Stimulated activated CD8-positive, alpha-beta memory T cell treated with anti-CD3 and anti-CD28 coated beads, Interleukin-15, amount 100 ng/mL, for 1 hour (primary cell): ENCODE measurements at regions not wholly inside any gene's neighbourhood (a gene's known extent, or its start where the extent isn't known, plus 50 kb on each side); places are given as distances from the start of the nearest gene placed in this dataset.
"Not testable (repeated sequence)": the region's sequence is repeated elsewhere in the genome, so short reads cannot be mapped to it uniquely, and the experiment has no call there.

Experiments
- DNase-seq: peaks from one replicate; pipeline ENCODE4 v3.0.0-alpha.2; 2020; ENCODE audit warnings: low read depth

DNA sequence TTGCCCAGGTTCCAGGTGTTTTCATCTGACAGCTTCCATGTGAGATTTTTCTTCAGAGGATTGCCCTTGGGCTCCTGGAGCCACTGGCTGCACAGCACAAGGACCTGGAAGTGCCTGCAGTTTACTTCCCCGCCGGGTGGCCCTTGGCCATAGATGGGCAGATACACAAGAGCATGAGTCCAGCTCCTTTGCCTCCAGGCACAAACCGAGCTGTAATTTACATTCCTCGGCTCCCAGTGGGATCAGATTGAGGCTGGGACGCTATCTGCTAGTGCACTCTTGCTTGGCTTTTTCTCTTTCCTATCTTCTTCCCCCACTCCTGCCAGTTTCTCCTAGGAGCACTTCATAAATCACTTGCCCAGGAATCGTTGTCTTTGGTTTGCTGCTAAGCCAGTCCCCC lies 85.4 kb upstream of the RALY start:
- DNase-seq, result no peak

DNA sequence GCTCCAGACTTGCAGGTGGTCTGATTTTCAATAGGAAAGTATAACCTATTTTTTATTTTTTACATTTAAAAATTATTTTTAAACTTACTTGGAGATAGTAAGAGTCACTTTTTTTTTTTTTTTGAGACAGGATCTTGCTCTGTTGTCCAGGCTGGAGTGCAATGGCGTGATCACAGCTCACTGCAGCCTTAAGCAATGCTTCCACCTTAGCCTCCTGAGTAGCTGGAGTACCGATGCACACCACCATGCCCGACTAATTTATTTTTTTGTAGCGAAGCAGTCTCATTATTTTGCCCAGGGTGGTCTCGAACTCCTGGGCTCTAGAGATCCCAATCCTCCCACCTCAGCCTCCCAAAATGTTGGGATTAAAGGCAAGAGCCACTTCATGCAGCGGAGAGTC lies 84.8 kb upstream of the RALY start:
- DNase-seq, result no peak

DNA sequence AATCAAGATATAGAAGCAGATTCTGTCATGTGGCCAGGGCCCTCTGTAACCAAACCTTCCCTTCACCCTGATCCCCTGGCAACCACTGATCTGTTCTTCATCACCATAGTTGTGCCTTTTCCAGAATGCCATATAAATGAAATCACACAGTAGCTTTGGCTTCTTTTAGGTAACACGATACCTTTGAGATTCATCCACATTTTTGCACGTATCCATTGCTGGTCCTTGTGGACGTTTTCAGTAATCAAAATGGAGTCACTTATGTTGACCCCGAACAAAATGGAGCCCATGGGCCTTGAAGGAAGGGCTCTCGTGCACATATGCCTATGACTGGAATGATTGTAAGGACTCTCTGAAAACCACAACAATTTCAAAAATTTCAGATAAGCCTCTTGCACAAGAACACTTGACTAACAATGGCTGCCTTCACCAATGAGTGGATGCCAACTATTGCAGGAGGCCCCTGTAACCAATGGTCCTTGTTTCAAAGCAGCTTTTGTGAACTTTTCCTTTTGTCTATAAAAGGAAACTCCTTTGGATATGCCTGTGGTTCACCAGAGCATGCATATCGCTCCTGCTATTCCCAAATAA lies 84.3 kb upstream of the RALY start:
- DNase-seq, result no peak

DNA sequence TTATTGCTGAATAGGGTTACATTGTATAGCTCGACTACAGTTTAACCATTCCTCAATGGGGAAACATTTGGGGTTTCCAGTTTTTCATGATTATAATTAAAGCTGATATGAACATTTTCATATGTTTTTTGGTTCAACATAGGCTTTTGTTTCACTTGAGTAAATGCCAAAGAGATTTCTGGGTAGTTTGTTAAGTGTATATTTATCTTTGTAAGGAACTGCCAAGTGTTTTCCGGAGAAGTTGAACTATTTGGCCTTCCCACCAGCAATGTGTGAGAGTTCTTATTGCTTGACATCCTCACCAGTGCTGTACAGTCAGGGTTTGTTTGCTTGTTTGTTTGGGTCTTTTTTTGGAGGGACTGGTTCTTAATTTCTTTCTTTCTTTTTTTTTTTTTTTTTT lies 83.7 kb upstream of the RALY start:
- no peak for DNase-seq

- no peak for DNase-seq
These were observed 83.0 kb upstream of the RALY start for GRCh38 chr20:33910529-33911327.

DNA sequence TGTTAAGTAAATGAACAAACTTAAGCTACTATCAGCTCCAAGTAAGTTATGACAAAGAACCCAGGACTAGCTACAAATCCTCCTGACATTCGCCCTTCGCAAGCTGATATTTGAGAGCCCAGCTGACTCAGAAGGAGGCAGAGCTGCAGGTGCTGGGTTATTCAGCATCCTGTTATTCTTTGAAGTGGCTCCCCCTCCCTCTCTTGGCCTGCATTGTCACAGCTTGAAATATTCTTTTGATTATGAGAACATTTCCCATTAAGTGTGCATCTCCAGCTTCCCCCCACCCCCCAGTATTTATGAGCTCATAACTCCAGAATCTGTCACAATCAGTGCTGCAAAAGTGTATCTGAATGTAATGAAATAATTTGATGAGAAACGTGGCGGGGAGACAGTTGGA lies 78.8 kb upstream of the RALY start:
- DNase-seq, result no peak

DNA sequence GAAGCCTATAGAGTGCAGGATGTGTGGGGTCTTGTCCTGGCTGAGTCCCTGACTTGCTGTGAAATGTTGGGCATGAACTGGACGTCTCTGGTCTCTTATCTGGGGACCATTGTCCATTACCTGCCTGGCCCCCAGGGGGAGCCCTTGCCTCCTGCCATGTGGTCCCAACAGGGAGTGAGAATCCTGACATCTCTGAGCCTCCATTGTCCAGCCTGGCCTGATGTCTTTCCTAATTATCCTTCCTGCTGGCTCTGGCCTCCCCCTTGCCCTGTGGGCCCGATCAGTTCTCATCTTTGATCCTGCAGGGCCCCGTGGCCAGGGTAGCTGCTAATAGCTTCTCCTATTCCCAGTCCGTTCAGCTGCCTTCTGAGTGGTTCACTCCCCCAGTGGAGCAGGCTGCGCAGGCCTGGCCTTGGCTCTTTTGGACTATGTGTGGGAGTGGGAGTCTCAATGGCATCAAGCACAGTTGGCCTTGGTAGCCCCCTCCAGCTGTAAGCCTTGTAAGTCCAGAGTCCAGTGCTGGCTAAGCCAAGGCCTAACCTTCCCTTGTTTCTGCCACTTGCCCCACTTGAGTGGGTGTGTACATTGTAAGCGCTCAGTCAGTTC lies 77.9 kb upstream of the RALY start:
- DNase-seq, result peak; percentile 32

DNA sequence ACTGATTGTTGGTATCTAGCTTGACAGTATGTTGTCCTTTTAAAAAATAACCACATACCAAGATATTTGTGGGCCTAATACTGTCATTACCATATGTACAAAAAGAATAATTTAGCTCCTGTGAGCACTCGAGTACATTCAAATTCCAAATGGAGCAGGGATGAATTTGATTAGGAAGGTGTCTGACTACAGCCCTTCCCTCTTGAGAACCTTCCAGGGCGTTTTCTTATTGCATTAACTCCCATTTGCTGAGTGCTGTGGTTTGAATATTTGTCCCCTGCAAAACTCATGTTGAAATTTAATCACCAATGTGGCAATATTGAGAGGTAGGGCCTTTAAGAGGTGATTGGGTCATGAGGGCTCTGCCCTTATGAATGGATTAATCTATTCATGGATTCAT lies 76.9 kb upstream of the RALY start:
- no peak for DNase-seq

DNA sequence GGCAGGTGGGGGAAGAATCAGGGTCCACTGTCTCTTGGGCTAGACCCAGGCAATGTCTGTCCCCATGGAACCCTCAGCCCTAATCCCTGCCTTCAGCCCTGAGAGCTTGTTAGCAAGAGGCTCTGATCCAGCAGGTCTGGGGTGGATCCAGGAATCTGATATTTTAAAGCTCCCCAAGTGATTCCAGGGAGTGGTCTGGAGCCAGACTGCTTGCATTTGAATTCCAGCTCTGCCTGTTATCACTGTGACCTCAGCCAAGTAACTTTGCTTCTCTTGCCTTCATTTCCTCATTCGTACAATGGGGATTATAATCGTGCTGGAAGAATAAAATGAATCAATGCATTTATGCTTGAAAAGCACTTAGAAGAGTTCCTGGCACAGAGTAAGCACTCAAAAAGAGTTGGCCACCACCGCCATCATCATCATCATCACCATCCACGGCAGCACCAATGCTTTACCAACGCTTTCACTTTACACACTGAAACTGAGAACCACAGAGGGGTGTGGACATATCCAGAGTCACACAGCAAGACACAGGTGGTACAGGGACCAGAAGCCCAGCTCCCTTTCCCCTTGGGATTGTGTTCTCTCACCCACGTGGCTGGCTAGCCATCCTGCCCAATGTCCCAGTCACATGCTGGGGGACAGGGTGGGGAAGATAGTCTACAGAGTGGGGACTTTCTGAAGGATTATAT lies 75.7 kb upstream of the RALY start:
- DNase-seq, result no peak

GRCh38 chr20:33918662-33919061 lies 75.0 kb upstream of the RALY start:
- no peak for DNase-seq

- DNase-seq, result no peak
These were observed 74.1 kb upstream of the RALY start for GRCh38 chr20:33919653-33920052.

GRCh38 chr20:33922224-33922623 lies 71.5 kb upstream of the RALY start:
- no peak for DNase-seq

DNA sequence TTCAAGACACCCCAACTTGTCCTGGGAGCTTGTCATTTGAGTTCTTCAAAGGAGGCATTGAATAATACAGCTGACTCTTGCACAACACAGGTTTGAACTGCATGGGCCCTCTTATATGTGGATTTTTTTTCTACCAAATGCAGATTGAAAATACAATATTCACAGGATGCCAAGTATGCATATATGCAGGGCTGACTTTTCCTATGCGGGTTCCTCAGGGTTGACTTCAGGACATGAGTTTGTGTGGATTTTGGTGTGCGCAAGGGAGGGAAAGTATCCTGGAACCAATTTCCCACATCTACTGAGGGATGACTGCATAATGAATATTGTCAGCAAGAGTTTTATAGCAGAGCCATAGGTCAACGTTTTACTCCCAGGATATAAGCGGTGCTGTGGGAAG lies 70.0 kb upstream of the RALY start:
- DNase-seq, result no peak

- DNase-seq, result no peak
These were observed 67.8 kb upstream of the RALY start for GRCh38 chr20:33925867-33926266.

DNA sequence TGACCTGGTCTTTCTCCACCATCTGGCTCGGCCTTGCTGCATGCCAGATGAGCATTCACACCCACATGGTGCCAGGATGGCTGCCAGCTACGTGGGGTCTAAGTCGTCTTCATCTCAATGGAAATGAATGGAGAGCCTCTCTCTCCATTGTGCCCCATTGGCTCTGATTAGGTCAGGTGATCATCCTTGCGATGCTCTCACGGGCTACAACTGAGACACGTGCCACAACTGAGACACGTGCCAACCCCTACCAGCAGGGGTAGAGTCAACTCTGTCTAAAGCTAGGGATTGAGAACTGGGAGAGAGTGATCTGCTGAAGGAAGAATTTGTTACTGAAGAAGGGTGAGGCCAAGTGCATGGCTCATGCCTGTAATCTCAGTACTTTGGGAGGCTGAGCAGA lies 67.3 kb upstream of the RALY start:
- DNase-seq, result no peak

DNA sequence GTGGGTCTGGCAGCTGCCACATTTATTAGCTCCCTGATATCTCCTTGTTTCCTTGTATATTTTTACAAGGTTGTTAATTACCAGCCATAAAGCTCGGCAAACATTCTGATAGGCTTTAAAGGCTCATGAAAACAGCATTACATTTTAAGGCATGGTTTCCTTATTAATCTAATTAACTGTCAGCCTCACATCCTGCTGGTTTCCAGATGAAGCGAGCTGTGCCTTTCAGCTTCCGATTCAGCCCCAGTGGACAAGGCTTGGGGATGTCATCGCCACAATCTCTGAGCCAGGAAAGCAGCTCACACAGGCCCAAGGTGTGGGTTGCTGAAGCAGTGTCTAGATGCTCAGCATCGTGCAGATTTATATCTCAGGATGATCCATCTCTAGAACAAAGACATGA lies 66.0 kb upstream of the RALY start:
- no peak for DNase-seq

- no peak for DNase-seq
These were observed 63.8 kb upstream of the RALY start for GRCh38 chr20:33929917-33930316.

GRCh38 chr20:33933469-33933909 lies 60.2 kb upstream of the RALY start:
- DNase-seq, result peak; percentile 9

- no peak for DNase-seq
These were observed 57.1 kb upstream of the RALY start for GRCh38 chr20:33936656-33937055.

DNA sequence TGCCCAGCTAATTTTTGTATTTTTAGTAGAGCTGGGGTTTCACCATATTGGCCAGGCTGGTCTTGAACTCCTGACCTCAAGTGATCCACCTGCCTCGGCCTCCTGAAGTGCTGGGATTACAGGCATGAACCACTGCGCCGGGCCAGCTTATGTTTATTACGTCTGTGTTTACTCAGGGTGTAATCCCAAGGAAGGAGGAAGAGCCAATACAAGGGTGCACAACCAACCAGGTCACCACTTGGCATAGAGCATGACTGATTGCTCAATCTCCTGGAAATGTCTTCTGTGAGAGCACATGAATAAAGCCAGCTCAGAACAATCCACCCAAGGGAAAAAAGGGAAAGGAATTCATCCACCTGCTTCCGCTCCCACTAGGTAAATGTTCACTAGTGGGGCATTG lies 54.7 kb upstream of the RALY start:
- not testable (repeated sequence) for DNase-seq

GRCh38 chr20:33940666-33941065 lies 53.0 kb upstream of the RALY start:
- no peak for DNase-seq
